GM19099 (cell line): ENCODE measurements at regions not wholly inside any gene's neighbourhood (a gene's known extent, or its start where the extent isn't known, plus 50 kb on each side); places are given as distances from the start of the nearest gene placed in this dataset.
A peak's percentile ranks its signal among the peaks of the same experiment; 100 is the strongest.

Experiments used
- POLR2A ChIP-seq: IDR thresholded peaks from 3 replicates; pipeline ENCODE4 v1.6.1; 2011; ENCODE audit warnings: low read depth; ENCODE audit not compliant: insufficient read length; ENCODE audit errors: extremely low read depth

- TF ChIP-seq POLR2A: peak; percentile 8
Measured at GRCh38 chr22:22110548-22111266, 128.1 kb upstream of the TOP3B start.

GRCh38 chr22:22109693-22110466 lies 127.3 kb upstream of the TOP3B start:
- TF ChIP-seq POLR2A: no peak

- no peak for TF ChIP-seq POLR2A
Measured at GRCh38 chr22:22106855-22107254, 124.3 kb upstream of the TOP3B start.

- no peak for TF ChIP-seq POLR2A
Measured at GRCh38 chr22:22105364-22105763, 122.8 kb upstream of the TOP3B start.

- no peak for TF ChIP-seq POLR2A
Measured at GRCh38 chr22:22103078-22103875, 120.7 kb upstream of the TOP3B start.

GRCh38 chr22:22099833-22100812 lies 117.5 kb upstream of the TOP3B start:
- no peak for TF ChIP-seq POLR2A

- no peak for TF ChIP-seq POLR2A
Measured at GRCh38 chr22:22099194-22099486, 116.6 kb upstream of the TOP3B start.

GRCh38 chr22:22098457-22099193 lies 116.0 kb upstream of the TOP3B start:
- TF ChIP-seq POLR2A: no peak

- no peak for TF ChIP-seq POLR2A
Measured at GRCh38 chr22:22097727-22098228, 115.2 kb upstream of the TOP3B start.

- no peak for TF ChIP-seq POLR2A
Measured at GRCh38 chr22:22094921-22095320, 112.3 kb upstream of the TOP3B start.

GRCh38 chr22:22094514-22094913 lies 111.9 kb upstream of the TOP3B start:
- no peak for TF ChIP-seq POLR2A

- no peak for TF ChIP-seq POLR2A
Measured at GRCh38 chr22:22093743-22094142, 111.2 kb upstream of the TOP3B start.

GRCh38 chr22:22092974-22093373 lies 110.4 kb upstream of the TOP3B start:
- no peak for TF ChIP-seq POLR2A

GRCh38 chr22:22092101-22092500 lies 109.5 kb upstream of the TOP3B start:
- TF ChIP-seq POLR2A: no peak
